ENCODE measurements at regions not wholly inside any gene's neighbourhood (a gene's known extent, or its start where the extent isn't known, plus 50 kb on each side); places are given as distances from the start of the nearest gene placed in this dataset.
"Not testable (repeated sequence)": the region's sequence is repeated elsewhere in the genome, so short reads cannot be mapped to it uniquely, and the experiment has no call there.

DNA sequence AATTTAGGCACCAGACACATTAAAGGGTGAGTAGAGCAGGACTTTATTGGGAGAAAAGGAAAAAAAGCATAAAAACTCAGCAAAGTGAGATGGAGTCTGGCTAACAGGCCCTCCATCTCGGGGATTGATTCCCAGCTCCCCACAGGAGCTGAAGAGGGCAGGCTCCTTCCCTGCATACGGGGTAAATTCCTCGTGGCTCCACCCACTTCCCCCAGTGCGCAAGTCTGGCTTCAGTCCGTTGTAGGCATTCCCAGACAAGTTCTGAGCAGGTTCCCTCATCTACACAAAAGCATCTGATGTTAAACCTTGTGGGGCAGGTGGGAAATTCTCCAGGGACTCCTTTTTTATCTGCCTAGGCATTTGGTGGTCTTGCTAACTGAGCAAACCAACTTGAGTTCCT lies 722.6 kb downstream of the ZNF385D start:
- no peak for DNase-seq (ENCODE audit: low read depth in 2 of 2)

DNA sequence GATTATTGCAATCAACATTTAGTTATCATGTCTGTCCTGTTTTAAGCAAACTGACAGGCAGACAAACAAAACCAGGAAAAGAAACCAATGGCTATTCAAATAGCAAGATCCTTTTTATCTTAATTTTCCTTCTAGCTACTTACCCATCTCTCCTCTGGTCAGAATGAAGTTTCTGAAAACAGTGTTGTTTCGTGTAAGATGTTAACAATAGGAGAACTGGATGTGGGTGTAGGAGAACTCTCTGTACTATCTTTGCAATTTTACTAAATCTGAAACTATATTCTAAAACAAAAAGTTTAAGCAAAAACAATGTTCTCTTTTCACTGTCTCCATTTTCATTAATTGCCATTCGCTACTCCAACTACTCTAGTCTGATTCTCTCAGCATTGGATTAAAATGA lies 726.4 kb downstream of the ZNF385D start:
- DNase-seq (ENCODE audit: low read depth in 2 of 2), result no peak

DNA sequence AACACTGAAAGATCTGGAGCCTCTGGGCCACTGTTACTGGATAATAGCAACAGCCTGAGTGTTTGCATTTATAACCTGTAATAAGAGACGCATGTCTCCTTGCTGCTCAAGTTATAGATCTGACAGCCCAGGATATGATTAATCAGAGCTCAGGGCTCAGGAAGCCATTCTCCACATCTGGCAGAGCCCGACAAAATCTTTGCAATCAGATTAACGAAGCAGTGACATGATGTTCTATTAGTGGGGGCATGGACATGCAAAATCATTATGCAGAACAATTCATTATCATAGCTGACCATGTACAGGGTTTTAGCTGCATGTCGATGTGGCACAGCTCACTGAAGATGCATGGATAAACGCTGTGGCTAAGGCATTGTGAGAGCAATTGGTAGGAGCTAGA lies 730.3 kb downstream of the ZNF385D start:
- DNase-seq (ENCODE audit: low read depth in 2 of 2), result no peak

DNA sequence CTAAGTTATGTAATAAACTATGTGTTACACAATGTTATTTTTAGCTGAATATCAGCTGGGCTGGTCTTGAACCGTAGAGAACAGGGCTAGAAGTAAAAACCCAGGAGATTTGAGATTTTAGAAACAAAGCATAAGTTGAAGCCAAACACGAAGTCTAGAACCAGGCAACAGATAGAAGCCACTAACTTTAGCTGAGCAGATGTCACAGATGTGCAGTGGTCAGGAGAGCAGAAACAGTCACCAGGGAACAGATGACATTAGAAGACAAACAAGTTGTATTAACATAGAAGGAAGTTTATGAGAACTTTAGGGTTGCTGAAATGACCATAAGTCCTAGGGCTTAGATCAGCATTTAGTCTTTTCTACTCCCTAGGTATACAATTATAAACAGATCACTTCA lies 731.0 kb downstream of the ZNF385D start:
- no peak for DNase-seq (ENCODE audit: low read depth in 2 of 2)

DNA sequence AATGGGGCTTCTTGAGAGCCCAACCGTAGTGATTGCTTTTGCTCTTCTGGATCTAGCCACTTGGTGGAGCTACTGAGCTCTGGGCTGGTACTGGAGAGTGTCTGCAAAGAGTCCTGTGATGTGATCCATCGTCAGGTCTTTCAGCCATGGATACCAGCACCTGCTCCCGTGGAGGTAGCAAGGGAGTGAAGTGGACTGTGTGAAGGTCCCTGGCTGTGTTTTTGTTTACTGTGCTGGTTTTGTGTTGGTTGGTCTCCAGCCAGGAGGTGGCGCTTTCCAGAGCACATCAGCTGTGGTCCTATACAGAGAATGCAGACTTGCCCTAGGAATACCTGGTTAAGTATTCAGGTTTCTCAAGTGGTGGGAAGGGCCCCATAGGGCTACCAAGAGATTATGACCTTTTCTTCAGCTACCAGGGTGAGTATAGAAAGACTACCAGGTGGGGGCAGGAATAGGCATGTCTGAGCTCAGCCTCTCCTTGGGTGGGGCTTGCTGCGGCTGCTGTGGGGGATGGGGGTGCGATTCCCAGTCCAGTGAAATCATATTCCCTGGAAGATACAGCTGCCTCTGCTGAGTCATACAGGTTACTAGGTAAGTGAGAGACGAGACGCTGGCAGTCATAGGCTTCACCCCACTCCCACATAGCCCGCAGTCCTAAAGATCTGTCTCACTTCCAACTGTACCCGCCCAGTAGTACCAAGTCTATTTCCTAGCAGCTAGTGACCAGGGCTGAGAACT lies 733.7 kb downstream of the ZNF385D start:
- DNase-seq (ENCODE audit: low read depth in 2 of 2), result no peak

DNA sequence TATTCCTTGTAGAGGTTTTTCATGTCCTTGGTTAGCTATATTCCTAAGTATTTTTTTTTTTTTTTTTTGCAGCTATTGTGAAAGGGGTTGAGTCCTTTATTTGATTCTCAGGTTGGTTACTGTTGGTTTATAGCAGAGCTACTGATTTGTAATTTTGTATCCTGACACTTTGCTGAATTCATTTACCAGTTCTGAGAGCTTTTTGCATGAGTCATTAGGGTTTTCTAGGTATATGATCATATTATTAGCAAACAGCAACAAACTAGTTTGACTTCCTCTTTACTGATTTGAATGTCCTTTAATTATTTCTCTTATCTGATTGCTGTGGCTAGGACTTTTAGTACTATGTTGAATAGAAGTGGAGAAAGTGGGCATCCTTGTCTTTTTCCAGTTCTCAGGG lies 737.4 kb downstream of the ZNF385D start:
- no peak for DNase-seq (ENCODE audit: low read depth in 2 of 2)

DNA sequence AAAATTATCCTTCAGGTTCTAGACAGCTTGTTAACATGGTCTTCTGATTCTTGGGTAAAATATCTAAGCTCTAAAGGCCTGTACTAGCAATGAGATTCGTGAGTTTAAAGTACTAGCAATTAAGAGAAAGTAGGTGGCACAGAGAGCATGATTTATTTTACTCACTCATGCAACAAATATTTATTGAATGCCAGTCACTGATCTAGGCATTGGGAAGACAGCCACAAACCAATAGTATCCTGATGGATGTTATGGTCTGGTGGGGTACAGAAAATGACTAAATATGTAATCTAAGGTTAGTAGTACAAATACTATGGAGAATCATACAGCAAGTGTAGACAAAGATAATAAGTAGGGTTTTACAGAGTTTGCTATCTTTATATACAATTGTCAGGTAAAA lies 751.3 kb downstream of the ZNF385D start:
- DNase-seq (ENCODE audit: low read depth in 2 of 2), result no peak

DNA sequence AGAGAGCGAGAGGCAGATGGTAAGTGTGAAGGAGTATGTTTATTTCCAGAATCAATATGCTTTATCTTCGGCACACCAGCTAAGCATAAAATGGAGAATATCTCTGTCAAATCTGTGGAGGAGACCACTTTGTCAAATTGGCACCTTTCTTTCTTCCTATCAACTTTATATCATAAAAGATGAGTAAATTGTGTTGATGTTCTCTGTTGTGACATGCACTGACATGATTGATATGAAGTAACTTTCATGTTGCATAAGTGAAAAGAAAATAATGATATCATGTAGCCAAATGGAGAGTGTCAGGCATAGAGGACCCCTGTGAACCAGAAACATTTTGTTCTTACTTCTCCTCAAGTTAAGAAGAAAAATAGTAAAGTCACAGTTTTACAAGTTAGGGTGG lies 753.8 kb downstream of the ZNF385D start:
- DNase-seq (ENCODE audit: low read depth in 2 of 2), result no peak

DNA sequence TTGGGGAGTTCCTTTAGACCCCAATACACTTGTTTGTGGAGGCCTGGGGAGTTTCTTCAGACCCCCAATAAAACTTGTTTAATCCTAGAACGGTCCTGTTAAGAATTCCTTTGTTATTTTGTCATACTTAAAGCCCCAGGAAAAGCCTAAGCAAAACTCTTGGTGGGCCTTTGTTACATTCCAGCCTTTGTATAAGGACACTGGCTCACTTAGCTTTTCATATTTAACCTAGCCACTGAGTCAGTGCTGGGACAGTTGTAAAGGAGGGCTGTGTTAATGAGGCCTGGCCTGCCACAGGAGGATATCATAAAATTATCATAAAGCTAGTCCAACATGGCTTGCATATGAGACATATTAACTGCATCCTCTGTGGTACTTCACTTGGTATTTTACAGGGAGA lies 760.1 kb downstream of the ZNF385D start:
- no peak for DNase-seq (ENCODE audit: low read depth in 2 of 2)

DNA sequence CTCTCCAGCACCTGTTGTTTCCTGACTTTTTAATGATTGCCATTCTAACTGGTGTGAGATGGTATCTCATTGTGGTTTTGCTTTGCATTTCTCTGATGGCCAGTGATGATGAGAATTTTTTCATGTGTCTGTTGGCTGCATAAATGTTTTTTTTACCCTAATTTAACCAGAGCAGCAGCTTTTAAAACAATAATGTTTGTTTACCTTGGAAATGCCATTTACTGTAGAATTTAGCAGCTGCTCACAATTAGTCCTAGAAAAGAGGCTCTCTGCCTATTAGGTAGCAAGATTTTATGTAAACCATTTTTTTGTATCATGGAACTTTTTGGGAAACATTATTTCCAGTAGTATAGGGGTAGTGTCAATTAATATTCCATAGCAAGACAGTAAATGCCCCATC lies 761.4 kb downstream of the ZNF385D start:
- DNase-seq (ENCODE audit: low read depth in 2 of 2), result not testable (repeated sequence)

DNA sequence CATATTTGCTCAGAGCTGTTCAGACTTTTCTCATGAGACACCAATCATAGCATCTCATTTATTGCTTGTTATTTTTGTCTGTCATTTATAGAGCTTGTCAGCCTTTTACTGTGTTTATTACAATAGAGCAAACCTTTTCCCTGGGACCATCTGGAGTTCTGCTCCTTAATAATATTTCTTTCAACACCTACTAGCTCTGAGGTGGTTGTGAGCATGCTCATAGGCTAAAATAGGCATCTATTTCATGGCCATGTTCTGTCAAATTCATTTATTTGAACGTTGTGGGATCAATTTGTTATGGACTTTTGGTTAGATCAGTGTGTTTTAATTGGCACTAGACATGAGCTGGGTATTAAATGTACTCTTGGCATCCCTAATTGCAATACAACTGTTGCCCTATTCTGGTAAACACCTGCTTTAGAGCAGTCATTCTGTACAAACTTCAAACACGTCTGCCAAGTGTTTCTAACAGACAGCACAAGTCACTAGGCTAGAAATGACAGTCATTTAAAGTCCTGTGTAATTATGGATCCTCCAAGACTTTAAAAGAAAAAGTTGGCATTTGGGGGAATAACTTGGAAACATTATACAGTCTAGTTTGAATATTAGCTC lies 766.3 kb downstream of the ZNF385D start:
- DNase-seq (ENCODE audit: low read depth in 2 of 2), result no peak

DNA sequence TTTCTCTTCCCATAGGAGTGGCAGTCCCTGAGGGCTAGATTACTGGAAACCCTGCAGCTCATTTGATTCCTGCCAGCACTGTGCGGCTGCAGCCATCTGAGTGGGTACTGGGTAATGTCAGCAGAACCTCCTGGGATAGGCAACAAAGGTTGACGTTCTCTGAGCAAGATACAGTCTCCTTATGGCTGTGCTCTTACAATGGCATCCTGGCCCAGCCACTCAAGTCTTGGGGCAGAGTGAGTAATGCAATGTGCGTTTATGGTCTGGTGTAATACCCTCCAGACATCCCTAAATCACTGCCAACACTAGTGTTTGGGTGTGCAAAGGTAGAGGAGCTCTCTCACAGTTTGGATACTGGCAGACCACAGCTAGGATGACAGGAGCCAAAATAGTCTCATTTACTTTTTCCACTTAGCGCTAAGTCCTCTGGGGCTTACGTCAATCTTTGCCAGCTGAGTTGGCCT lies 775.8 kb downstream of the ZNF385D start:
- DNase-seq (ENCODE audit: low read depth in 2 of 2), result no peak

DNA sequence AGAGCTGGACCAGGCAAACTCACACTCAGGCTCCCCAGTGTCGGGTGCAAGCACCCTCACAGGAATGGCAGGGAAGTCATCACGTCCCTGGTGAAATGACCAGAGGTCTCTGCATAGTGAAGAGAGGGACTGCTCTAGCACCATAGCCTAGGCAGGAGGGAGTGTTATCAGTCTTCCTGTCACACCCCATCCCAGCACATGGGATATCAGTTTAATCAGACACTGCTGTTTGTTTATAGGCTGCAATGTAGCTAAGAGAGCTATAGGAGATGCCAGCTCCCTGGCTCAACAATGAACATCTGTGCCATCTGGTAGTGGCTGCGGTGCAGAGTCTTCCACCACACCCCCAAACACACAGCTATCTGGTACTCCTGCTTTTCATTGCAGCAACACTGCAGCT lies 776.6 kb downstream of the ZNF385D start:
- no peak for DNase-seq (ENCODE audit: low read depth in 2 of 2)

DNA sequence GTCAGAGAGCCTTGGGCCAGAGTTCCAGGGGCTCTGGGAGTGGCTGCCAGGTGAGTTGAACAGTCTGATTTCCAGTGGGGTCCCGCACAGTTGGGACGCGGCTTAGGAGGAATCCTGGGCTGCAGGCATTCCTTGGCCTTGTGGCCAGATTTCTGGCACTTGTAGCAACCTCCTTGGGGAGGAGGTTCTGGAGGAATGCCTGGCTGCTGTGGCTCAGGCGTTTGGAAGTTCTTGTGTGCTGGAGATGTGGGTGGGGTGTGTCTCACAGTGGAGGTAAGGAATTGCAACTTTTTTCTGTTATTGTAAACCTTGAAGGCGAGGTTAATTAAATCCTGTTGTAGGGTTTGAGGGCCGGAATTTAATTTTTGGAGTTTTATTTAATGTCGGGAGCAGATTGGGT lies 780.2 kb downstream of the ZNF385D start:
- not testable (repeated sequence) for DNase-seq (ENCODE audit: low read depth in 2 of 2)

DNA sequence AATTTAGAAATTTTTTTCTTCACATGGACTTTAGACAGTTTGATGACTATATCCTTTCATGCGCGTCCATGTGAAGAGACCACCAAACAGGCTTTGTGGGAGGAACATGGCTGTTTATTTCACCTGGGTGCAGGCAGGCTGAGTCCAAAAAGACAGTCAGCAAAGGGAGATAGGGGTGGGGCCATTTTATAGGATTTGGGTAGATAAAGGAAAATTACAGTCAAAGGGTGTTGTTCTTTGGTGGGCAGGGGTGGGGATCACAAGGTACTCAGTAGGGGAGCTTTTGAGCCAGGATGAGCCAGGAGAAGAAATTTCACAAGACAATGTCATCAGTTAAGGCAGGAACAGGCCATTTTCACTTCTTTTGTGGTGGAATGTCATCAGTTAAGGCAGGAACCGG lies 781.5 kb upstream of the SGO1 start:
- not testable (repeated sequence) for DNase-seq (ENCODE audit: low read depth in 2 of 2)

DNA sequence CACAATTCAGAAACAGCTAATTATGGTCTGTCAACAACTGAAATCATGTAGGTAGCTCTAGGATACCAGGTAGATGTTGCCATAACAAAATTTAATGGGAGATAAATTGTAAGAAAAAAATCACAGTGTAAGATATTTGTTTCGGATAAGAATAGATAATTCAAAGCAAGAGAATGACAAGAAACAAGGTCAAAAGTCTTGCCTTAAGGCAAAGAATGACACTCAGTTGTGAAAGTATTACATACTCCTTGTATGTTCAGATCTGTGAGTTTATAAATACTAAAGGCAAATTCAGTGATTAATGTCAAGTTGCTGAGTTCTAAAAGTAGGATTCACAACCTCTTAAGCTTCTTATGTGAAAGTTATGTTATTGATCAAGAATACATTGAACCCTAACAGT lies 772.2 kb upstream of the SGO1 start:
- DNase-seq (ENCODE audit: low read depth in 2 of 2), result no peak

DNA sequence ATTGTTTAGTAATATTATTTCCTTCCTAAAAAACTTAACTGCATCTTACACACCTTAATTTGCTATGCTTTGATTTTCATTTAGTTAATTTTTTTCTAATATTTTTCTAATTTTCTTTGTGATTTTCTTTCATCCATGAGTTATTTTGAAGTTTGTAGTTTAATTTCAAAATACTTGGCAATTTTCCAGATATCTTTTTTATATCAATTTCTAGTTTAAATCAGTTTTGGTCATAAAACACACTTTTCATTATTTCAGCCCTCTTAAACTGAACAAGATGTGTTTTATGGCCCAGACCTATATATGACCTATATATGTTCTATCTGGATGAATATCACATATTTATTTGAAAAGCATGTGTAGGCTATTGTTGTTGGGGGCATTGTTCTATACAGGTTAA lies 759.9 kb upstream of the SGO1 start:
- DNase-seq (ENCODE audit: low read depth in 2 of 2), result no peak

DNA sequence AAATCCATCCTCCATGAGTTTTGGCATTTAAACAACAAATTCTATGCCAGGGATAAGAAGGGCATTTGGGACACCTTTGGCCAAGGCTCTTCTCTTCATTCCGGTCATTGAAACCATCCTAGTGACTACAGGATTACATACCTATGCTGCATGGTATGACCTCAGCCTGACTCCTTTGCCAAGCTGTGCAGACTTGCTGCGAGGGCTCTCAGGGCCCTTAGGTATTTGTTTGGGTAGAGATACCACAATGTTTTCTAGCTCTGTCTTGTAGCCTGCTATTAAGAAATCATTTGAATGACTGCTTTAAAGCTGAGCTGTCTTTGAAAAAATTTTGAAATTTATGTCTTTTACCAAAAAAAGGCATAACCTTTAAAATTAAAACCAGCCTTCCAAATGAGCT lies 749.8 kb upstream of the SGO1 start:
- DNase-seq (ENCODE audit: low read depth in 2 of 2), result no peak

DNA sequence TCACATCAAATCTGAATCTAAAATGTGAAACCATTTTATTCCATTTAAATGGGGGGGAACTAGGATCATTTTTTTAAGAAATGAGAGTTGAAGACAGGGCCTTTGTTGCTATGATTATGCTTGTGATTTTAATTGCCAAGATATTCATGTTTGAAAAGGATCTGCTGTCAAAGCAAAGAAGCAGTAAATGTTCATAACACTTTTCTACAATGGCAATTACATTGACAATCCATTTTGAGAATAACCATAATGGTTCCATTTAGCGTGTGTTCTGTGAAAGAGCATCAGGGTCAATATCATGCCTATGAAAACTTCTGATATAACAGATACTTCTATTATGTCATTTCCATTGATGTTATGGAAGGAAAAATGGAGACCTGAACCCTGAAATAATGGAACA lies 745.8 kb upstream of the SGO1 start:
- no peak for DNase-seq (ENCODE audit: low read depth in 2 of 2)

DNA sequence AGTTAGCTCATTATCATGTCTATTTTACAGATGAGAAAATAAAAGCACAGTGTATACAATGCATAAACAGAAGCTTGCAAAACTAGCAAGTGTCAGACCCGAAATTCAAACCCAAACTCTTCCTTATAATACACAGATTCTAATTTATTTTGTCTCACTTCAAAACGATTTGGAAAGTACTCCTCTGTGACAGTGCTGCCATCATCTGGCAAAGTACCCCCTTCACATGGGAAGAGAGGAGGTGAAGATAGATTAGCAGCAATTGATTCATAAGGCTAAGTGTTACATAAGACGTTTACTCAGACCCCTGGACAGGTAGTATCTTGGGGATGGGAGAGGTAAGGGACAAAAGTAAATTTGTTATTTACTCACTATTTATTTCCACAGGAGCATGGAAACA lies 744.0 kb upstream of the SGO1 start:
- DNase-seq (ENCODE audit: low read depth in 2 of 2), result no peak

DNA sequence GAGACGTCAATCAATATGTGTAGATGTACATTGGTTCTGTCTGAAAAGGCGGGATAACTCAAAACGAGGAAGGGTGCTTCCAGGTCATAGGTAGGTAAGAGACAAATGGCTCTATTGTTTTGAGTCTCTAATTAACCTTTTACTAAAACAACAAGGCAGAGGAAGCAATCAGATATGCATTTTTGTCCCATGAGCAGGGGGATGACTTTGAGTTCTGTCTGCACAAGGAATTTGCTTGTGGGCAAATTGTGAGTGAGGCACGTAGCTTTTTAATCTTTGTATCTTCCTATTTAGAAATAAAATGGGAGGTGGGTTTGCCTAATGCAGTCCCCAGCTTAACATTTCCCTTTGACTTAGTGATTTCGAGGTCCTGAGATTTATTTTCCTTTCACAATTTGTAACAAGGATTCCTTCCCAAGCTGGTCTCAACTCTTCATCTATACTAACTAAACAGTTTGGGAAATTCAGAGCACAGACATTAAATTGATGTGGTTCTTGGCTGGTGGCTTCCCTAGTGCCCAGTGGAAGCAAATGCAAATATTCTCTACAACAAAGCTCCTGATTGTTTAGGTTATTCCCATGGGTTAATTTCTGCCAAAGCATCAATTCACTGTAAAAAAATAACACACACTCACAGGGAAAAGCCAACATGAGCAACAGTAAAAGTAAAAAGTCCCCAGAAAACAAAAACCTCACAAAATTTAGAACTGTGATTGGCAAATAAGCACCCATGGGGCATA lies 738.8 kb upstream of the SGO1 start:
- no peak for DNase-seq (ENCODE audit: low read depth in 2 of 2)

DNA sequence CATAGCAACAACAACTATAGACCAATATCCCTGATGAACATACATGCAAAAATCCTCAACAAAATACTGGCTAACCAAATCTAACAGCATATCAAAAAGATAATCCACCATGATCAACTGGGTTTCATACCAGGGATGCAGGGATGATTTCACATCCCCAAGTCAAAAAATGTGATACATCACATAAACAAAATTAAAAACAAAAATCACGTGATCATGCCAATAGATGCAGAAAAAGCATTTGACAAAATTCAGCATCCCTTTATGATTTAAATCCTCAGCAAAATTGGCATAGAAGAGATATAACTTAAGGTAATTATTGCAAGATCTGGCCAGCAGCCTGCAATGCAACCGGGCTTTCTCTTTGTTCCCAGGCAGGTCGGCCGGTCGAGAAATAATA lies 735.1 kb upstream of the SGO1 start:
- DNase-seq (ENCODE audit: low read depth in 2 of 2), result not testable (repeated sequence)
